ENCODE measurements at regions not wholly inside any gene's neighbourhood (a gene's known extent, or its start where the extent isn't known, plus 50 kb on each side); places are given as distances from the start of the nearest gene placed in this dataset.

GRCh38 chr10:36766940-36767339 is 358.5 kb upstream of the ANKRD30A start:
- Histone ChIP-seq H3K56ac (ENCODE audit: extremely low read depth, insufficient read depth, low read length) (no peak overlapping the region), H4K91ac (ENCODE audit: insufficient read depth, low read depth, low read length) (no peak overlapping the region), H2AK5ac (ENCODE audit: low read depth, low read length) (no peak overlapping the region), H4K20me1 (ENCODE audit: insufficient read depth, low read length) (no peaks in the 10 kb centered on the region), H2BK20ac (ENCODE audit: low read depth, low read length) (no peak overlapping the region), H3K36me3 (ENCODE audit: control insufficient read depth, insufficient read depth, low read length) (no peaks in the 10 kb centered on the region), H2BK15ac (ENCODE audit: low read depth, low read length) (no peak overlapping the region), H3K9ac (ENCODE audit: low read depth, low read length) (no peak overlapping the region), H2BK120ac (ENCODE audit: low read depth, low read length) (no peak overlapping the region), H3K4me1 (ENCODE audit: control insufficient read depth, insufficient read depth, low read length) (no peaks in the 10 kb centered on the region), H3K4me3 (ENCODE audit: insufficient read depth, low read depth, low read length) (no peak overlapping the region), H3K4ac (ENCODE audit: low read depth, low read length) (no peak overlapping the region), H3K18ac (ENCODE audit: low read depth, low read length) (no peak overlapping the region; the same call in 1 of the 2 replicates), H3K9me3 (ENCODE audit: control insufficient read depth, insufficient read depth, low read length) (no peaks in the 10 kb centered on the region), H4K5ac (ENCODE audit: low read depth, low read length) (no peak overlapping the region), H3K4me2 (ENCODE audit: low read depth, low read length) (no peak overlapping the region), H3K27ac (ENCODE audit: insufficient read depth, low read length) (no peak overlapping the region), H2AK9ac (replicated peaks; ENCODE audit: low read depth, low read length, poor library complexity) (no peak overlapping the region), H3K14ac (replicated peaks; ENCODE audit: low read depth, low read length) (no peak overlapping the region), H3K27me3 (ENCODE audit: control insufficient read depth, insufficient read depth, low read length) (no peaks in the 10 kb centered on the region), H3K9me1 (ENCODE audit: insufficient read depth, low read length) (0 out of 2 replicates have a peak, but pooled peaks cover 2% of the 10 kb centered on the region), H3K23ac (ENCODE audit: low read depth, low read length) (no peak overlapping the region), H4K8ac (ENCODE audit: low read depth in 2 of 2, low read length in 2 of 2) (no peak overlapping the region), H2BK5ac (ENCODE audit: low read depth, low read length, poor library complexity, severe bottlenecking) (no peak overlapping the region), H2AFZ (replicated peaks; ENCODE audit: low read length, poor library complexity) (no peak overlapping the region), H3K79me1 (ENCODE audit: low read depth in 1 of 2, low read length in 2 of 2) (no peaks in the 10 kb centered on the region)
- in situ Hi-C loops (cut with MboI; ENCODE audit: low sequenced_read_pairs) (no loop called here), dilution Hi-C loops (cut with HindIII; ENCODE audit: low sequenced_read_pairs, unreplicated experiment) (no loop called here), intact Hi-C loops (cut with micrococcal nuclease) (no loop called here)
- POLR2A ChIA-PET (ENCODE audit: unreplicated experiment): no interaction called here
- CTCF ChIA-PET: no interaction called here
- no TSS peak for BruUV-seq (replicated peaks)
- no CpG with 5 or more reads among the region's 3 CpGs for whole genome bisulfite sequencing, 2 experiments (ENCODE audit: extremely low coverage in 2 of 2, insufficient read length in 1 of 2)
- ATAC-seq (ENCODE audit: low read depth) (no peak), DNase-seq (no peak)
- TF ChIP-seq ELK1 (IDR thresholded peaks at IDR 0.05; ENCODE audit: borderline replicate concordance, low read depth, low read length) (no peak), BHLHE40 (IDR thresholded peaks at IDR 0.05; ENCODE audit: low read depth, low read length) (no peak)

Data from IMR-90 (cell line).